Mesenchymal stem cell (in vitro differentiated cells and primary cell): ENCODE measurements at regions not wholly inside any gene's neighbourhood (a gene's known extent, or its start where the extent isn't known, plus 50 kb on each side); places are given as distances from the start of the nearest gene placed in this dataset.
"Not testable (repeated sequence)": the region's sequence is repeated elsewhere in the genome, so short reads cannot be mapped to it uniquely, and the experiment has no call there.

Source experiments
- DNase-seq: peaks from one replicate; pipeline ENCODE4 v3.0.0-alpha.2; 2013
- H2AFZ ChIP-seq: one replicate; pipeline ENCODE4 v1.6.1; 2013; ENCODE audit warnings: low read depth, mild to moderate bottlenecking, control low read depth, inconsistent platforms, low read length, moderate library complexity
- H2AK5ac ChIP-seq: 2 replicates; pipeline ENCODE4 v1.6.1; 2013; ENCODE audit warnings: low read length, moderate library complexity, mild to moderate bottlenecking, inconsistent platforms; ENCODE audit not compliant: severe bottlenecking
- H2BK120ac ChIP-seq: one replicate; pipeline ENCODE4 v1.6.1; 2013; ENCODE audit warnings: low read depth, mild to moderate bottlenecking, inconsistent platforms, low read length, moderate library complexity
- H2BK12ac ChIP-seq, 2 experiments: one replicate each; pipeline ENCODE4 v1.6.1; 2013; ENCODE audit warnings: inconsistent platforms in 2 of 2, low read length in 2 of 2, mild to moderate bottlenecking in 2 of 2, moderate library complexity in 2 of 2, control low read depth in 1 of 2
- H2BK15ac ChIP-seq: one replicate; pipeline ENCODE4 v1.6.1; 2013; ENCODE audit warnings: mild to moderate bottlenecking, low read depth, inconsistent platforms; ENCODE audit not compliant: poor library complexity, severe bottlenecking
- H2BK5ac ChIP-seq: 2 replicates; pipeline ENCODE4 v1.6.1; 2013; ENCODE audit warnings: low read depth, mild to moderate bottlenecking, low read length, control low read depth, inconsistent platforms; ENCODE audit not compliant: poor library complexity, severe bottlenecking
- H3K14ac ChIP-seq, 2 experiments: one replicate each; pipeline ENCODE4 v1.6.1; 2013; ENCODE audit warnings: inconsistent platforms in 2 of 2, low read length in 2 of 2, control low read depth in 1 of 2, mild to moderate bottlenecking in 1 of 2, moderate library complexity in 1 of 2
- H3K18ac ChIP-seq, 2 experiments: one replicate each; pipeline ENCODE4 v1.6.1; 2013; ENCODE audit warnings: inconsistent platforms in 2 of 2, low read length in 2 of 2, control low read depth in 1 of 2, low read depth in 1 of 2, mild to moderate bottlenecking in 1 of 2
- H3K23ac ChIP-seq, 2 experiments: one replicate each; pipeline ENCODE4 v1.6.1; 2013; ENCODE audit warnings: inconsistent platforms in 2 of 2, low read length in 2 of 2, mild to moderate bottlenecking in 2 of 2, moderate library complexity in 2 of 2, control low read depth in 1 of 2
- H3K27ac ChIP-seq: 2 replicates; pipeline ENCODE4 v1.5.1; 2013; ENCODE audit warnings: mild to moderate bottlenecking, moderate library complexity, low read length, control low read depth, inconsistent platforms; ENCODE audit not compliant: poor library complexity, severe bottlenecking
- H3K27me3 ChIP-seq, 2 experiments: 2 replicates each; pipeline versions ENCODE4 v1.6.1 to v1.7.0; 2013; ENCODE audit warnings: low read length in 2 of 2, mild to moderate bottlenecking in 2 of 2, moderate library complexity in 2 of 2, control low read depth in 1 of 2, inconsistent platforms in 1 of 2; ENCODE audit not compliant: control insufficient read depth in 1 of 2, insufficient read depth in 1 of 2
- H3K36me3 ChIP-seq, 2 experiments: 2 replicates each; pipeline versions ENCODE4 v1.6.1 to v1.7.0; 2013; ENCODE audit warnings: low read length in 2 of 2, control low read depth in 1 of 2, inconsistent platforms in 1 of 2, low read depth in 1 of 2, mild to moderate bottlenecking in 1 of 2; ENCODE audit not compliant: insufficient read depth in 2 of 2, control insufficient read depth in 1 of 2
- H3K4ac ChIP-seq, 2 experiments: one replicate each; pipeline ENCODE4 v1.6.1; 2013; ENCODE audit warnings: inconsistent platforms in 2 of 2, low read length in 2 of 2, mild to moderate bottlenecking in 2 of 2, moderate library complexity in 2 of 2, control low read depth in 1 of 2, low read depth in 1 of 2
- H3K4me1 ChIP-seq: 2 replicates; pipeline ENCODE4 v1.6.1; 2013; ENCODE audit warnings: low read depth, low read length, control low read depth; ENCODE audit not compliant: control insufficient read depth, insufficient read depth
- H3K4me2 ChIP-seq: 2 replicates; pipeline ENCODE4 v1.6.1; 2013; ENCODE audit warnings: low read length, mild to moderate bottlenecking, inconsistent platforms; ENCODE audit not compliant: poor library complexity, severe bottlenecking
- H3K4me3 ChIP-seq, 2 experiments: 2 replicates each; pipeline versions ENCODE4 v1.5.1 to v1.7.0; 2013; ENCODE audit warnings: low read length in 2 of 2, mild to moderate bottlenecking in 2 of 2, control low read depth in 1 of 2, low read depth in 1 of 2; ENCODE audit not compliant: insufficient read depth in 1 of 2
- H3K79me1 ChIP-seq: replicated peaks from 2 replicates; pipeline ENCODE4 v1.6.1; 2013; ENCODE audit warnings: mild to moderate bottlenecking, control low read depth, low read length, inconsistent platforms; ENCODE audit not compliant: poor library complexity, severe bottlenecking
- H3K9ac ChIP-seq: 2 replicates; pipeline ENCODE4 v1.7.0; 2013; ENCODE audit warnings: mild to moderate bottlenecking, low read length, moderate library complexity
- H3K9me3 ChIP-seq: 2 replicates; pipeline ENCODE4 v1.7.0; 2013; ENCODE audit warnings: mild to moderate bottlenecking, low read length; ENCODE audit not compliant: control insufficient read depth
- H4K8ac ChIP-seq: one replicate; pipeline ENCODE4 v1.6.1; 2013; ENCODE audit warnings: inconsistent platforms, mild to moderate bottlenecking, low read length, moderate library complexity
- H4K91ac ChIP-seq: one replicate; pipeline ENCODE4 v1.6.1; 2013; ENCODE audit warnings: mild to moderate bottlenecking, low read length, inconsistent platforms
- WGBS: methylation state at CpG from one replicate; pipeline ENCODE4 v1.1.7; 2013; ENCODE audit warnings: mixed read lengths; 5-methylcytosine and 5-hydroxymethylcytosine counted together

- not testable (repeated sequence) for H3K27me3 ChIP-seq, H3K9me3 ChIP-seq, H2AK5ac ChIP-seq, H3K27ac ChIP-seq, H3K36me3 ChIP-seq, H2AFZ ChIP-seq, DNase-seq, H3K9ac ChIP-seq, H3K4me3 ChIP-seq, H2BK5ac ChIP-seq, H4K91ac ChIP-seq, H4K8ac ChIP-seq, H3K4me1 ChIP-seq, H3K4me2 ChIP-seq, H3K23ac ChIP-seq, H3K18ac ChIP-seq, H3K14ac ChIP-seq, H3K4ac ChIP-seq, H2BK15ac ChIP-seq, H3K79me1 ChIP-seq, H2BK120ac ChIP-seq, H2BK12ac ChIP-seq
- WGBS = no CpG with 5 or more reads among the region's 6 CpGs
Measured at GRCh38 chr6:99730237-99730636, 123.6 kb downstream of the PRDM13 start.

DNA sequence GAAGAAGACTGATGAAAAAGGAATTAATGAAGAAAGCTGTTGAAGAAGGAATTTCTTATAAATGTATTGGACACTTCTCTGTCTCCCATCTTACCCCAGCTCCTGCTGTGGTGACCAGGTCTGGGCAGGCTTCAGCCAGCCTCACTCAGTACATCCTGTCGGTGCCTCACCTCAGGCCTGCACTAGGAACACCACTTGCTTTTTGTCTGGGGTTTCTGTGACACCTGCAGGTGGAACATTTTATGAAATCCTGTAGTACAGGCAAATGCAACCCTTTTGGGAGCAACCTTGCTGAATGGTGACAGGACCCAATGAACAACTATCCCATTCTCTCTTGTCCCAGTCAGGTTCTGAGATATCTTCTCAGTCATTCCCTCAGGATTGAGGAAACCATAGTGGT, 129.7 kb downstream of the PRDM13 start:
- Histone ChIP-seq H3K4me1 (no peaks in the 10 kb centered on the region), H4K8ac (no peak overlapping the region), H3K4ac (no peak overlapping the region), H3K4me2 (no peak overlapping the region), H2AFZ (no peak overlapping the region), H2BK15ac (no peak overlapping the region), H3K36me3 (no peaks in the 10 kb centered on the region), H2BK120ac (no peak overlapping the region), H2BK12ac (no peak overlapping the region), H3K27ac (no peak overlapping the region), H3K79me1 (no peaks in the 10 kb centered on the region), H3K27me3 (peaks cover 18 to 19% of the 10 kb centered on the region in 2 experiments), H3K9ac (no peak overlapping the region), H3K14ac (no peak overlapping the region), H3K23ac (no peak overlapping the region), H2AK5ac (no peak overlapping the region), H3K9me3 (no peaks in the 10 kb centered on the region), H3K4me3 (no peak overlapping the region), H2BK5ac (no peak overlapping the region), H4K91ac (no peak overlapping the region), H3K18ac (no peak overlapping the region)
- WGBS = 9% methylated on average over 1 of the region's 1 CpG
- DNase-seq = no peak

DNA sequence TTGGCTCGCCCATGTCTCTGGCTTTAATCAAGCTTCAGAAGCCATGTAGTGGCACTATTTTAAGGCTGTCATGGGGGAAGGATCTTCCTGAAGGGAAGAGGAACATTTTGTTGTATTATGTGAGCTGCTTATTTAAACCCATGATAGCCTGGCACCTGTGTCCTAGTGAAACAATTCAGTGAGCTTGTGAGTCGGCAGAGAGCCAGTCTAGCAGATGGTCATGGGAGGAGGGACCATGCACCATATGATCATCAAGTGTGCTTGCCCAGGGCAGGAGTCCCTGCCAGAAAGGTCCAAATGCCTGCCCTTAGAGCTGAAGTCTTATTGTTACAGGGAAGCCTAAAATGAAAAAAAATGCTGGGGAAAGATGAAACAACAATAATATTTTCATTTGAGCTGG, 132.9 kb downstream of the PRDM13 start:
- no peak overlapping the region for H2BK15ac ChIP-seq
- H3K9ac ChIP-seq = no peak overlapping the region
- H4K91ac ChIP-seq = no peak overlapping the region
- WGBS = 63% methylated on average over 2 of the region's 2 CpGs
- H3K27ac ChIP-seq = no peak overlapping the region
- no peak for DNase-seq
- no peak overlapping the region for H2AFZ ChIP-seq
- H3K14ac ChIP-seq = no peak overlapping the region
- H2AK5ac ChIP-seq = no peak overlapping the region
- H3K79me1 ChIP-seq = no peaks in the 10 kb centered on the region
- H3K4me3 ChIP-seq = no peak overlapping the region
- no peak overlapping the region for H4K8ac ChIP-seq
- H3K18ac ChIP-seq = no peak overlapping the region
- H2BK5ac ChIP-seq = no peak overlapping the region
- H3K4me1 ChIP-seq = no peaks in the 10 kb centered on the region
- H2BK120ac ChIP-seq = no peak overlapping the region
- no peak overlapping the region for H3K4me2 ChIP-seq
- H3K4ac ChIP-seq = no peak overlapping the region
- no peaks in the 10 kb centered on the region for H3K9me3 ChIP-seq
- peaks cover 24 to 27% of the 10 kb centered on the region in 2 experiments for H3K27me3 ChIP-seq
- H3K23ac ChIP-seq = no peak overlapping the region
- H3K36me3 ChIP-seq = no peaks in the 10 kb centered on the region
- H2BK12ac ChIP-seq = no peak overlapping the region

- no peak for DNase-seq
- Histone ChIP-seq H3K4ac (no peak overlapping the region), H3K14ac (no peak overlapping the region), H3K9ac (no peak overlapping the region), H3K27ac (no peak overlapping the region), H3K9me3 (no peaks in the 10 kb centered on the region), H3K4me1 (no peaks in the 10 kb centered on the region), H3K36me3 (no peaks in the 10 kb centered on the region), H2BK12ac (no peak overlapping the region), H3K23ac (no peak overlapping the region), H3K4me3 (no peak overlapping the region), H2AFZ (no peak overlapping the region), H2AK5ac (no peak overlapping the region), H3K79me1 (no peaks in the 10 kb centered on the region), H2BK15ac (no peak overlapping the region), H4K91ac (no peak overlapping the region), H4K8ac (no peak overlapping the region), H3K4me2 (no peak overlapping the region), H3K27me3 (peaks cover 23 to 24% of the 10 kb centered on the region in 2 experiments), H2BK120ac (no peak overlapping the region), H2BK5ac (no peak overlapping the region), H3K18ac (no peak overlapping the region)
Measured at GRCh38 chr6:99741092-99741491, 134.5 kb downstream of the PRDM13 start.
